Caco-2 (cell line): ENCODE measurements at regions not wholly inside any gene's neighbourhood (a gene's known extent, or its start where the extent isn't known, plus 50 kb on each side); places are given as distances from the start of the nearest gene placed in this dataset.

ENCODE experiments used
- BruUV-seq: library from RNA; stranded (reverse); fragments of 400-500 nt; replicated peaks from 2 replicates; lab custom pipeline; 2021; lab: Mats Ljungman, UMichigan
- CTCF ChIA-PET: fragments of 300-600 bp; sonication (Branson Sonifier 250); formaldehyde crosslinking; loops from one replicate; lab custom pipeline; 2022; ENCODE audit warnings: antibody characterized with exemption; lab: Charles Lee
- POLR2A ChIA-PET: fragments of 300-600 bp; sonication (Branson Sonifier 250); formaldehyde crosslinking; loops from one replicate; lab custom pipeline; 2022; ENCODE audit warnings: antibody characterized with exemption; lab: Charles Lee
- DNase-seq, 2 experiments: peaks; one replicate each; pipeline versions ENCODE4 v3.0.0 to v3.0.0-alpha.2; 2020 to 2022
- H3K27me3 ChIP-seq: replicated peaks from 2 replicates; pipeline ENCODE4 v1.6.0; 2011; ENCODE audit warnings: low read length; ENCODE audit not compliant: control insufficient read depth, insufficient read depth
- H3K36me3 ChIP-seq: 2 replicates; pipeline ENCODE4 v1.5.1; 2011; ENCODE audit warnings: low read length; ENCODE audit not compliant: control insufficient read depth, insufficient read depth
- H3K4me1 ChIP-seq: fragments of 250-450 bp; sonication (Bioruptor Pico); 2 replicates; pipeline ENCODE4 v1.5.1; 2020; ENCODE audit warnings: mild to moderate bottlenecking
- H3K4me3 ChIP-seq: 2 replicates; pipeline ENCODE4 v1.5.1; 2011; ENCODE audit warnings: low read depth, mild to moderate bottlenecking, control low read depth, low read length
- H3K9me3 ChIP-seq: fragments of 250-450 bp; sonication (Bioruptor Pico); 2 replicates; pipeline ENCODE4 v1.5.1; 2020; ENCODE audit warnings: mild to moderate bottlenecking, moderate library complexity
- H3K27ac Mint-ChIP-seq: one replicate; pipeline ENCODE4 v1.8.0; 2022; ENCODE audit warnings: mixed read lengths; ENCODE audit not compliant: unreplicated experiment
- H3K27me3 Mint-ChIP-seq: one replicate; pipeline ENCODE4 v1.8.0; 2022; ENCODE audit warnings: mixed read lengths; ENCODE audit not compliant: insufficient read depth, unreplicated experiment
- H3K36me3 Mint-ChIP-seq: one replicate; pipeline ENCODE4 v1.8.0; 2022; ENCODE audit warnings: mild to moderate bottlenecking, mixed read lengths; ENCODE audit not compliant: insufficient read depth, unreplicated experiment
- H3K4me1 Mint-ChIP-seq: one replicate; pipeline ENCODE4 v1.8.0; 2022; ENCODE audit warnings: low read depth, mixed read lengths; ENCODE audit not compliant: unreplicated experiment
- H3K4me3 Mint-ChIP-seq: one replicate; pipeline ENCODE4 v1.8.0; 2022; ENCODE audit warnings: mild to moderate bottlenecking, moderate library complexity, mixed read lengths; ENCODE audit not compliant: unreplicated experiment
- H3K9me3 Mint-ChIP-seq: one replicate; pipeline ENCODE4 v1.8.0; 2022; ENCODE audit warnings: mixed read lengths; ENCODE audit not compliant: unreplicated experiment
- intact Hi-C: fragments of 100-400 bp; cut with micrococcal nuclease; formaldehyde crosslinking; loops from one replicate; pipeline ENCODE4 v1.10.0; 2022; ENCODE audit not compliant: unreplicated experiment
- TF ChIP-seq, protein P1 (sequence below), 2 experiments: fragments of 200-600 bp in 1 of 2; IDR thresholded peaks; 1 replicate in 1 of 2; 2 replicates in 1 of 2; pipeline versions ENCODE4 v1.5.1 to v1.8.0; 2011 to 2022; ENCODE audit warnings: antibody characterized with exemption in 1 of 2, control low read depth in 1 of 2, inconsistent platforms in 1 of 2, low read depth in 1 of 2, low read length in 1 of 2, mild to moderate bottlenecking in 1 of 2, moderate library complexity in 1 of 2; ENCODE audit not compliant: insufficient read depth in 1 of 2, severe bottlenecking in 1 of 2, unreplicated experiment in 1 of 2

DNA sequence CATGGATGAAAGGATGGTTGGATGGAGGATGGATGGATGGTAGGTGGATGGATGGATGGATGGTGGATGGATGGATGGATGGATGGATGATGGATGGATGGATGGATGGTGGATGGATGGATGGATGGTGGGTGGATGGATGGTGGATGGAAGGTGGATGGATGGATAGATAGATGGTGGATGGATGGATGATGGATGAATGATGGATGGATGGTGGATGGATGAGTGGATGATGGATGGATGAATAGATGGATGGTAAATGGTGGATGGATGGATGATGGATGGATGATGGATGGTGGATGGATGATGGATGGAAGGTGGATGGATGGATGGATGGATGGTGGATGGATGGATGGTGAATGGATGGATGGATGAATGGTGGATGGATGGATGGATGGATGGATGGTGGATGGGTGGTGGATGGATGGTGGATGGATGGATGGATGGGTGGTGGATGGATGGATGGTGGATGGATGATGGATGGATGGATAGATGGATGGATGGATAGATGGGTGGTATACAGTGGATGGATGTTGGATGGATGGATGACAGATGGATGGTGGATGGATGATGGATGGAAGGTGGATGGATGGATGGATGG, 350.8 kb downstream of the BRD1 start:
- no TSS peak for BruUV-seq
- Mint-ChIP-seq H3K27ac (no peak overlapping the region), H3K27me3 (peaks cover 4% of the 10 kb centered on the region), H3K9me3 (peaks cover 19% of the 10 kb centered on the region), H3K36me3 (no peaks in the 10 kb centered on the region), H3K4me1 (no peaks in the 10 kb centered on the region), H3K4me3 (no peak overlapping the region)
- DNase-seq, result no peak
- TF ChIP-seq, protein P1, sequence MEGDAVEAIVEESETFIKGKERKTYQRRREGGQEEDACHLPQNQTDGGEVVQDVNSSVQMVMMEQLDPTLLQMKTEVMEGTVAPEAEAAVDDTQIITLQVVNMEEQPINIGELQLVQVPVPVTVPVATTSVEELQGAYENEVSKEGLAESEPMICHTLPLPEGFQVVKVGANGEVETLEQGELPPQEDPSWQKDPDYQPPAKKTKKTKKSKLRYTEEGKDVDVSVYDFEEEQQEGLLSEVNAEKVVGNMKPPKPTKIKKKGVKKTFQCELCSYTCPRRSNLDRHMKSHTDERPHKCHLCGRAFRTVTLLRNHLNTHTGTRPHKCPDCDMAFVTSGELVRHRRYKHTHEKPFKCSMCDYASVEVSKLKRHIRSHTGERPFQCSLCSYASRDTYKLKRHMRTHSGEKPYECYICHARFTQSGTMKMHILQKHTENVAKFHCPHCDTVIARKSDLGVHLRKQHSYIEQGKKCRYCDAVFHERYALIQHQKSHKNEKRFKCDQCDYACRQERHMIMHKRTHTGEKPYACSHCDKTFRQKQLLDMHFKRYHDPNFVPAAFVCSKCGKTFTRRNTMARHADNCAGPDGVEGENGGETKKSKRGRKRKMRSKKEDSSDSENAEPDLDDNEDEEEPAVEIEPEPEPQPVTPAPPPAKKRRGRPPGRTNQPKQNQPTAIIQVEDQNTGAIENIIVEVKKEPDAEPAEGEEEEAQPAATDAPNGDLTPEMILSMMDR (IDR thresholded peaks at IDR 0.05; ENCODE audit: insufficient read depth in 1 of 2, low read depth in 1 of 2, low read length in 1 of 2, severe bottlenecking in 1 of 2, unreplicated experiment in 1 of 2), result no peak
- POLR2A ChIA-PET, result no interaction called here
- H3K27me3 ChIP-seq, result no peaks in the 10 kb centered on the region
- CTCF ChIA-PET, result no interaction called here
- H3K9me3 ChIP-seq, result no peaks in the 10 kb centered on the region
- no peaks in the 10 kb centered on the region for H3K36me3 ChIP-seq
- H3K4me1 ChIP-seq, result no peaks in the 10 kb centered on the region
- intact Hi-C loops, result no loop called here
- H3K4me3 ChIP-seq, result no peak overlapping the region

DNA sequence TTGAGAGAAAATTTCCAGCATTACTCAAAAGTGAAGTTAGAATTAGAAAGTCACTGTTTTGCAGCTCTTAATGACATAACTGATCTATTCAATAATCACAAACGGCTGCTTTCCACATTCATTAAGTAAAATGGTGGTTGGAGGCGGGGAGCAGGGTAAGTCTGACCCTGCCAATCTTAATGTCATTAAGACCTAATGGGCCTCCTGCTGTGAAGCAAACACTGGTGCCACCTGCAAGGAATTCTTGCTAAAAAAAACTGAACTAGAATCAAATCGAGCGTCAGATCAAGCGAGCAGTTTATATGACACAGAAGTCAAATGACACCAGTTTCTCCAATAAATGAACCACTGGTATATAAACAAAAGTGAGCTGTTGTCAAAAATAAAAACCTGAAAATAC, 351.5 kb downstream of the BRD1 start:
- Histone ChIP-seq H3K4me3 (no peak overlapping the region), H3K27me3 (no peaks in the 10 kb centered on the region), H3K4me1 (no peaks in the 10 kb centered on the region), H3K36me3 (no peaks in the 10 kb centered on the region), H3K9me3 (no peaks in the 10 kb centered on the region)
- H3K9me3 Mint-ChIP-seq, result peaks cover 19% of the 10 kb centered on the region
- H3K27me3 Mint-ChIP-seq, result peaks cover 2% of the 10 kb centered on the region
- H3K4me3 Mint-ChIP-seq, result no peak overlapping the region
- DNase-seq, result no peak
- CTCF ChIA-PET, result no interaction called here
- POLR2A ChIA-PET, result no interaction called here
- H3K36me3 Mint-ChIP-seq, result no peaks in the 10 kb centered on the region
- H3K4me1 Mint-ChIP-seq, result no peaks in the 10 kb centered on the region
- no TSS peak for BruUV-seq
- H3K27ac Mint-ChIP-seq, result no peak overlapping the region
- TF ChIP-seq, protein P1 (IDR thresholded peaks at IDR 0.05; ENCODE audit: insufficient read depth in 1 of 2, low read depth in 1 of 2, low read length in 1 of 2, severe bottlenecking in 1 of 2, unreplicated experiment in 1 of 2), result no peak
- intact Hi-C loops, result no loop called here

DNA sequence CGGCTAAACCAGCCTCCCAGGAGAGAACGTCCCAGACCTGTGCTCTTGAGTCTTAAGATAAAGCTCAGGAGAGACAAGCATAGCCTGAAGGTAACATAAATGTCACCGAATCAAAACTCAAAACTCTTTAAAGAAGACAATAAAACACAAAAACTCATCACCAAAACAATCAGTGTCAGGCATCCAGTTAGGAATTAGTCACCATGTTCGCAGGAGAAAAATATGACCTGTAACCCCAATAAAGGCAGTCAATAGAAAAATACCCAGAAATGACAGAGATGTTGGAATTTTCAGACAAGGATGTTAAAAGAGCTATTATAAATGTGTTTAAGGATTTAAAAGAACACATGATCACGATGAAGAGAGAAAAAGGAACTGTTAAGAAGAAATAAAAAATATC, 352.4 kb downstream of the BRD1 start:
- ChIA-PET POLR2A (no interaction called here), CTCF (no interaction called here)
- Mint-ChIP-seq H3K27me3 (no peaks in the 10 kb centered on the region), H3K36me3 (no peaks in the 10 kb centered on the region), H3K9me3 (peaks cover 19% of the 10 kb centered on the region), H3K4me1 (no peaks in the 10 kb centered on the region), H3K4me3 (no peak overlapping the region), H3K27ac (no peak overlapping the region)
- no TSS peak for BruUV-seq
- no peak for DNase-seq
- TF ChIP-seq, protein P1 (IDR thresholded peaks at IDR 0.05; ENCODE audit: insufficient read depth in 1 of 2, low read depth in 1 of 2, low read length in 1 of 2, severe bottlenecking in 1 of 2, unreplicated experiment in 1 of 2), result no peak
- H3K4me3 ChIP-seq, result no peak overlapping the region
- H3K4me1 ChIP-seq, result no peaks in the 10 kb centered on the region
- intact Hi-C loops, result no loop called here
- no peaks in the 10 kb centered on the region for H3K27me3 ChIP-seq
- H3K36me3 ChIP-seq, result no peaks in the 10 kb centered on the region
- H3K9me3 ChIP-seq, result no peaks in the 10 kb centered on the region
